HuH-7 (cell line): ENCODE measurements at regions not wholly inside any gene's neighbourhood (a gene's known extent, or its start where the extent isn't known, plus 50 kb on each side); places are given as distances from the start of the nearest gene placed in this dataset.

Experiments used
- DNase-seq: peaks from one replicate; pipeline ENCODE4 v3.0.0; 2011; ENCODE audit warnings: low spot score

- DNase-seq: peak; percentile 55
Measured at GRCh38 chr2:23330214-23330613, 54.8 kb upstream of the KLHL29 start.
